Activated CD4-positive, alpha-beta T cell treated with anti-CD3 and anti-CD28 coated beads, Interleukin-2, amount 50 U/mL, for 4 hours (primary cell): ENCODE measurements at regions not wholly inside any gene's neighbourhood (a gene's known extent, or its start where the extent isn't known, plus 50 kb on each side); places are given as distances from the start of the nearest gene placed in this dataset.
"Not testable (repeated sequence)": the region's sequence is repeated elsewhere in the genome, so short reads cannot be mapped to it uniquely, and the experiment has no call there.

ENCODE experiments used
- DNase-seq, 2 experiments: peaks; one replicate each; pipeline ENCODE4 v3.0.0-alpha.2; 2020

GRCh38 chr16:22436823-22437652, 62.6 kb upstream of the CDR2 start:
- DNase-seq = peak; percentile 56 to 57

- not testable (repeated sequence) for DNase-seq
Observed at GRCh38 chr16:22436326-22436822, 62.0 kb upstream of the CDR2 start.

- not testable (repeated sequence) for DNase-seq
Observed at GRCh38 chr16:22431314-22431713, 56.9 kb upstream of the CDR2 start.

GRCh38 chr16:22428654-22429053, 54.2 kb upstream of the CDR2 start:
- DNase-seq = no peak

GRCh38 chr16:22427556-22427955, 53.1 kb upstream of the CDR2 start:
- DNase-seq = no peak

- no peak for DNase-seq
Observed at GRCh38 chr16:22425847-22426246, 51.4 kb upstream of the CDR2 start.

- DNase-seq = no peak
Observed at GRCh38 chr16:22425036-22425801, 50.8 kb upstream of the CDR2 start.

GRCh38 chr16:22424161-22424937, 49.9 kb upstream of the CDR2 start:
- no peak for DNase-seq
